Esophagus muscularis mucosa (tissue), 4 donors: ENCODE measurements at regions not wholly inside any gene's neighbourhood (a gene's known extent, or its start where the extent isn't known, plus 50 kb on each side); places are given as distances from the start of the nearest gene placed in this dataset.

Source experiments
- EP300 ChIP-seq: sonication (generic); formaldehyde crosslinking; IDR thresholded peaks from one replicate; pipeline ENCODE4 v1.6.1; 2017; ENCODE audit warnings: antibody characterized with exemption
- POLR2A ChIP-seq: fragments of 450-650 bp; IDR thresholded peaks from one replicate; pipeline ENCODE4 v1.6.1; 2017; ENCODE audit warnings: antibody characterized with exemption, moderate library complexity, mild to moderate bottlenecking, low read depth
- POLR2AphosphoS5 ChIP-seq, 2 donors: sonication (generic); formaldehyde crosslinking; IDR thresholded peaks; one replicate each; pipeline ENCODE4 v1.6.1; 2017; ENCODE audit warnings: antibody characterized with exemption in 2 of 2
- TF ChIP-seq, protein P1 (sequence below), 3 experiments: fragments of 200-600 bp in 2 of 3; fragments of 450-650 bp in 1 of 3; sonication (generic) in 2 of 3; IDR thresholded peaks; one replicate each; pipeline ENCODE4 v1.5.1; 2017 to 2019; ENCODE audit warnings: antibody characterized with exemption in 3 of 3, mild to moderate bottlenecking in 2 of 3, moderate library complexity in 1 of 3

GRCh38 chr10:3853016-3853415 lies 68.0 kb upstream of the KLF6 start:
- TF ChIP-seq EP300, result no peak
- TF ChIP-seq, protein P1, sequence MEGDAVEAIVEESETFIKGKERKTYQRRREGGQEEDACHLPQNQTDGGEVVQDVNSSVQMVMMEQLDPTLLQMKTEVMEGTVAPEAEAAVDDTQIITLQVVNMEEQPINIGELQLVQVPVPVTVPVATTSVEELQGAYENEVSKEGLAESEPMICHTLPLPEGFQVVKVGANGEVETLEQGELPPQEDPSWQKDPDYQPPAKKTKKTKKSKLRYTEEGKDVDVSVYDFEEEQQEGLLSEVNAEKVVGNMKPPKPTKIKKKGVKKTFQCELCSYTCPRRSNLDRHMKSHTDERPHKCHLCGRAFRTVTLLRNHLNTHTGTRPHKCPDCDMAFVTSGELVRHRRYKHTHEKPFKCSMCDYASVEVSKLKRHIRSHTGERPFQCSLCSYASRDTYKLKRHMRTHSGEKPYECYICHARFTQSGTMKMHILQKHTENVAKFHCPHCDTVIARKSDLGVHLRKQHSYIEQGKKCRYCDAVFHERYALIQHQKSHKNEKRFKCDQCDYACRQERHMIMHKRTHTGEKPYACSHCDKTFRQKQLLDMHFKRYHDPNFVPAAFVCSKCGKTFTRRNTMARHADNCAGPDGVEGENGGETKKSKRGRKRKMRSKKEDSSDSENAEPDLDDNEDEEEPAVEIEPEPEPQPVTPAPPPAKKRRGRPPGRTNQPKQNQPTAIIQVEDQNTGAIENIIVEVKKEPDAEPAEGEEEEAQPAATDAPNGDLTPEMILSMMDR (IDR thresholded peaks at IDR 0.05), result no peak
- no peak for TF ChIP-seq POLR2A
- TF ChIP-seq POLR2AphosphoS5 (IDR thresholded peaks at IDR 0.05), result no peak
